HG02571 (cell line): ENCODE measurements at regions not wholly inside any gene's neighbourhood (a gene's known extent, or its start where the extent isn't known, plus 50 kb on each side); places are given as distances from the start of the nearest gene placed in this dataset.
"Not testable (repeated sequence)": the region's sequence is repeated elsewhere in the genome, so short reads cannot be mapped to it uniquely, and the experiment has no call there.

Experiments
- ATAC-seq: cut with Tn5 transposase; IDR thresholded peaks from one replicate; pipeline ENCODE4 v1.9.1; 2021; ENCODE audit warnings: mild to moderate bottlenecking, moderate library complexity; ENCODE audit not compliant: unreplicated experiment

- ATAC-seq: no peak
Observed at GRCh38 chr12:9342614-9343353, 134.6 kb upstream of the PZP start.

- ATAC-seq: no peak
Observed at GRCh38 chr12:9341260-9341585, 133.0 kb upstream of the PZP start.

GRCh38 chr12:9340422-9341259 is 132.4 kb upstream of the PZP start:
- ATAC-seq: no peak

GRCh38 chr12:9337656-9338055 is 129.5 kb upstream of the PZP start:
- ATAC-seq: no peak

- ATAC-seq: not testable (repeated sequence)
Observed at GRCh38 chr12:9336375-9337011, 128.3 kb upstream of the PZP start.

- ATAC-seq: no peak
Observed at GRCh38 chr12:9335867-9336266, 127.7 kb upstream of the PZP start.

- ATAC-seq: no peak
Observed at GRCh38 chr12:9334964-9335363, 126.8 kb upstream of the PZP start.

- no peak for ATAC-seq
Observed at GRCh38 chr12:9334041-9334692, 126.0 kb upstream of the PZP start.

GRCh38 chr12:9333161-9333560 is 125.0 kb upstream of the PZP start:
- no peak for ATAC-seq

- ATAC-seq: no peak
Observed at GRCh38 chr12:9332564-9332963, 124.4 kb upstream of the PZP start.

GRCh38 chr12:9331218-9331626 is 123.0 kb upstream of the PZP start:
- ATAC-seq: no peak

- no peak for ATAC-seq
Observed at GRCh38 chr12:9329019-9329418, 120.8 kb upstream of the PZP start.

GRCh38 chr12:9328065-9328464 is 119.9 kb upstream of the PZP start:
- ATAC-seq: no peak

- no peak for ATAC-seq
Observed at GRCh38 chr12:9327320-9327719, 119.1 kb upstream of the PZP start.

GRCh38 chr12:9326849-9327248 is 118.7 kb upstream of the PZP start:
- ATAC-seq: not testable (repeated sequence)

GRCh38 chr12:9326085-9326484 is 117.9 kb upstream of the PZP start:
- no peak for ATAC-seq

GRCh38 chr12:9325471-9325870 is 117.3 kb upstream of the PZP start:
- no peak for ATAC-seq

GRCh38 chr12:9324782-9325181 is 116.6 kb upstream of the PZP start:
- ATAC-seq: no peak

- ATAC-seq: no peak
Observed at GRCh38 chr12:9323144-9323681, 115.0 kb upstream of the PZP start.

GRCh38 chr12:9319842-9320173 is 111.6 kb upstream of the PZP start:
- no peak for ATAC-seq
